Smooth muscle cell (in vitro differentiated cells): ENCODE measurements at regions not wholly inside any gene's neighbourhood (a gene's known extent, or its start where the extent isn't known, plus 50 kb on each side); places are given as distances from the start of the nearest gene placed in this dataset.

Source experiments
- DNase-seq: peaks from one replicate; lab custom pipeline; 2025; ENCODE audit not compliant: unreplicated experiment; lab: John Stamatoyannopoulos, UW
- H2AFZ ChIP-seq: fragments of 200-600 bp; sonication (generic); 2 replicates; pipeline ENCODE4 v1.6.0; 2016; ENCODE audit warnings: antibody characterized with exemption, low read depth, mild to moderate bottlenecking
- H3F3A ChIP-seq: fragments of 200-600 bp; sonication (generic); 2 replicates; pipeline ENCODE4 v1.6.0; 2017; ENCODE audit warnings: antibody characterized with exemption, low read depth
- H3K27ac ChIP-seq: fragments of 200-600 bp; sonication (generic); 2 replicates; pipeline ENCODE4 v1.5.1; 2016; ENCODE audit warnings: low read depth, mild to moderate bottlenecking
- H3K27me3 ChIP-seq: fragments of 200-600 bp; sonication (generic); 2 replicates; pipeline ENCODE4 v1.6.1; 2016; ENCODE audit warnings: low read depth, mild to moderate bottlenecking
- H3K36me3 ChIP-seq: fragments of 200-600 bp; sonication (generic); 2 replicates; pipeline ENCODE4 v1.5.1; 2016; ENCODE audit warnings: low read depth
- H3K4me1 ChIP-seq: fragments of 200-600 bp; sonication (generic); 2 replicates; pipeline ENCODE4 v1.5.1; 2016; ENCODE audit warnings: low read depth
- H3K4me2 ChIP-seq: fragments of 200-600 bp; sonication (generic); 2 replicates; pipeline ENCODE4 v1.6.0; 2016; ENCODE audit warnings: mild to moderate bottlenecking
- H3K4me3 ChIP-seq: fragments of 200-600 bp; sonication (generic); 2 replicates; pipeline ENCODE4 v1.5.1; 2016; ENCODE audit warnings: mild to moderate bottlenecking
- H3K79me2 ChIP-seq: fragments of 200-600 bp; sonication (generic); 2 replicates; pipeline ENCODE4 v1.6.0; 2016; ENCODE audit warnings: low read depth, mild to moderate bottlenecking
- H3K9ac ChIP-seq: fragments of 200-600 bp; sonication (generic); 2 replicates; pipeline ENCODE4 v1.6.0; 2016; ENCODE audit warnings: low read depth
- H3K9me3 ChIP-seq: fragments of 200-600 bp; sonication (generic); replicated peaks from 2 replicates; pipeline ENCODE4 v1.5.1; 2016; ENCODE audit warnings: low read depth
- H4K20me1 ChIP-seq: fragments of 200-600 bp; sonication (generic); 2 replicates; pipeline ENCODE4 v1.6.0; 2016; ENCODE audit warnings: low read depth
- CTCF ChIP-seq: fragments of 200-600 bp; sonication (generic); IDR thresholded peaks from 2 replicates; pipeline ENCODE4 v1.5.1; 2017; ENCODE audit warnings: borderline replicate concordance, mild to moderate bottlenecking, antibody characterized with exemption; ENCODE audit not compliant: insufficient read depth, poor library complexity, severe bottlenecking
- WGBS: methylation state at CpG from one replicate; pipeline ENCODE4 v1.1.7; 2016; ENCODE audit warnings: low lambda C conversion rate; 5-methylcytosine and 5-hydroxymethylcytosine counted together

- Histone ChIP-seq H3F3A (no peaks in the 10 kb centered on the region), H3K27me3 (no peaks in the 10 kb centered on the region), H3K9me3 (no peaks in the 10 kb centered on the region), H3K36me3 (no peaks in the 10 kb centered on the region), H3K79me2 (no peaks in the 10 kb centered on the region), H3K4me2 (no peak overlapping the region), H4K20me1 (peaks cover 3% of the 10 kb centered on the region), H3K9ac (no peak overlapping the region), H2AFZ (no peak overlapping the region), H3K27ac (no peak overlapping the region), H3K4me3 (peak overlapping the region; percentile 15), H3K4me1 (peaks cover 10% of the 10 kb centered on the region)
- WGBS = 74% methylated on average over 10 of the region's 10 CpGs
- DNase-seq = no peak
- TF ChIP-seq CTCF = no peak
Observed at GRCh38 chr3:17972959-17973906, 230.8 kb upstream of the TBC1D5 start.

- Histone ChIP-seq H3K9me3 (no peaks in the 10 kb centered on the region), H3K9ac (no peak overlapping the region), H3K27ac (no peak overlapping the region), H4K20me1 (peaks cover 3% of the 10 kb centered on the region), H3K27me3 (no peaks in the 10 kb centered on the region), H3K4me3 (no peak overlapping the region), H3K4me1 (peaks cover 10% of the 10 kb centered on the region), H3K4me2 (no peak overlapping the region), H3K79me2 (no peaks in the 10 kb centered on the region), H2AFZ (no peak overlapping the region), H3F3A (no peaks in the 10 kb centered on the region), H3K36me3 (no peaks in the 10 kb centered on the region)
- DNase-seq = no peak
- no peak for TF ChIP-seq CTCF
- 74% methylated on average over 1 of the region's 1 CpG for WGBS
Observed at GRCh38 chr3:17972476-17972875, 230.0 kb upstream of the TBC1D5 start.

GRCh38 chr3:17972030-17972429 lies 229.6 kb upstream of the TBC1D5 start:
- DNase-seq = no peak
- no peaks in the 10 kb centered on the region for H3K27me3 ChIP-seq
- 90% methylated on average over 1 of the region's 1 CpG for WGBS
- no peaks in the 10 kb centered on the region for H3K79me2 ChIP-seq
- peaks cover 3% of the 10 kb centered on the region for H4K20me1 ChIP-seq
- no peak overlapping the region for H3K4me3 ChIP-seq
- peaks cover 10% of the 10 kb centered on the region for H3K4me1 ChIP-seq
- H3F3A ChIP-seq = no peaks in the 10 kb centered on the region
- H3K9me3 ChIP-seq = no peaks in the 10 kb centered on the region
- no peaks in the 10 kb centered on the region for H3K36me3 ChIP-seq
- H2AFZ ChIP-seq = no peak overlapping the region
- H3K27ac ChIP-seq = no peak overlapping the region
- no peak overlapping the region for H3K4me2 ChIP-seq
- TF ChIP-seq CTCF = no peak
- no peak overlapping the region for H3K9ac ChIP-seq

GRCh38 chr3:17969985-17970568 lies 227.6 kb upstream of the TBC1D5 start:
- Histone ChIP-seq H3K9me3 (no peaks in the 10 kb centered on the region), H3K27ac (no peak overlapping the region), H4K20me1 (peaks cover 3% of the 10 kb centered on the region), H3F3A (no peaks in the 10 kb centered on the region), H3K79me2 (no peaks in the 10 kb centered on the region), H3K4me1 (peaks cover 10% of the 10 kb centered on the region), H3K36me3 (no peaks in the 10 kb centered on the region), H3K4me3 (no peak overlapping the region), H2AFZ (no peak overlapping the region), H3K4me2 (no peak overlapping the region), H3K27me3 (no peaks in the 10 kb centered on the region), H3K9ac (no peak overlapping the region)
- 76% methylated on average over 3 of the region's 3 CpGs for WGBS
- no peak for DNase-seq
- TF ChIP-seq CTCF = no peak
